ENCODE measurements at regions not wholly inside any gene's neighbourhood (a gene's known extent, or its start where the extent isn't known, plus 50 kb on each side); places are given as distances from the start of the nearest gene placed in this dataset.

DNA sequence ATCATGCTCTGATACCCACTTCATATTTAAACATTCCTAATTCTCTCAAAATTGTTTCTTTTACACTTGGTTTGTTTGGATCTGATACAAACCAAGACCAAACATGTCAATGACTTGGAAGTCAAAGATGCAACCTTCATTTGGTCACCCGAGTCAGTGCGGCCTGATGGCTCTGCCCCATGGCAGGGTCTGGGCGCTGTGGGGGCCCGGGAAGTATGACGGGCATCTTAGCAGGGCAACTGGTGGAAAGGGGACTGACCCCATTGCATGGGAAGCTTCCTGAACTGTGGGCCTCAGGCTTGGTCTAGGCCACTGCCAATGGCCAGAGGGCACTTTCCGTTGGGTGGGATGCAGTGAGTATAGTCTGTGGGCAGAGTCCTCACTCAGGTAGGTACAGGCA, 178.0 kb downstream of the KATNIP start:
- no peak overlapping the region for H3K4me3 ChIP-seq (ENCODE audit: low read depth, low read length)
- no peaks in the 10 kb centered on the region for H3K27me3 ChIP-seq (ENCODE audit: control insufficient read depth, insufficient read depth, low read length)
- no peak for DNase-seq (ENCODE audit: low read depth)
- ChIA-PET CTCF (no interaction called here), POLR2A (no interaction called here)
- TF ChIP-seq, protein P1, sequence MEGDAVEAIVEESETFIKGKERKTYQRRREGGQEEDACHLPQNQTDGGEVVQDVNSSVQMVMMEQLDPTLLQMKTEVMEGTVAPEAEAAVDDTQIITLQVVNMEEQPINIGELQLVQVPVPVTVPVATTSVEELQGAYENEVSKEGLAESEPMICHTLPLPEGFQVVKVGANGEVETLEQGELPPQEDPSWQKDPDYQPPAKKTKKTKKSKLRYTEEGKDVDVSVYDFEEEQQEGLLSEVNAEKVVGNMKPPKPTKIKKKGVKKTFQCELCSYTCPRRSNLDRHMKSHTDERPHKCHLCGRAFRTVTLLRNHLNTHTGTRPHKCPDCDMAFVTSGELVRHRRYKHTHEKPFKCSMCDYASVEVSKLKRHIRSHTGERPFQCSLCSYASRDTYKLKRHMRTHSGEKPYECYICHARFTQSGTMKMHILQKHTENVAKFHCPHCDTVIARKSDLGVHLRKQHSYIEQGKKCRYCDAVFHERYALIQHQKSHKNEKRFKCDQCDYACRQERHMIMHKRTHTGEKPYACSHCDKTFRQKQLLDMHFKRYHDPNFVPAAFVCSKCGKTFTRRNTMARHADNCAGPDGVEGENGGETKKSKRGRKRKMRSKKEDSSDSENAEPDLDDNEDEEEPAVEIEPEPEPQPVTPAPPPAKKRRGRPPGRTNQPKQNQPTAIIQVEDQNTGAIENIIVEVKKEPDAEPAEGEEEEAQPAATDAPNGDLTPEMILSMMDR (IDR thresholded peaks at IDR 0.05; ENCODE audit: insufficient read depth, low read depth, low read length) = no peak
- peaks cover 2% of the 10 kb centered on the region for H3K36me3 ChIP-seq (ENCODE audit: control insufficient read depth, insufficient read depth, low read length)

DNA sequence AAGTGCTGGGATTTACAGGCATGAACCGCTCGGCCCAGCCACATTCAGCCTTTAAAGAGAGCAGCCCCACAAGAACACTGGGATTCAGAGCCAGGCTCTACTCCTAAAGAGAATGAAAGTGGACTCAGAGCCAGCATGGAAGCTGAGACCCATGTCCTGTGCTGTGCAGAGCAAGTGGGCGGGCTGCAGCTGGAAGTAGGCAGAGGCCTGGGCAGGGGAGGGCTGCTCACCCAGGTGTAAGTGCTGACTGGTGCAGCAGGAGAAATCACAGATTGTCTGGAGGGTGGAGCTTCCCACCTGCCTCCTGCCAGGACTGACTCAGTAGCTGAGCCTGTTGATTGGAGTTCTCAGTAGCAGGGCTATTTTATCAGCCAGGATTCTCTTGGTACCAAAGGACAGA, 178.7 kb downstream of the KATNIP start:
- DNase-seq (ENCODE audit: low read depth) = no peak
- TF ChIP-seq, protein P1 (IDR thresholded peaks at IDR 0.05; ENCODE audit: insufficient read depth, low read depth, low read length) = no peak
- ChIA-PET POLR2A (no interaction called here), CTCF (interaction anchor here (1.0 kb wide), 1 partner anchor 35 kb away, joined by 3 read pairs; no protein-coding TSS in a partner anchor)
- no peaks in the 10 kb centered on the region for H3K27me3 ChIP-seq (ENCODE audit: control insufficient read depth, insufficient read depth, low read length)
- no peaks in the 10 kb centered on the region; the same call in none of the 2 replicates for H3K36me3 ChIP-seq (ENCODE audit: control insufficient read depth, insufficient read depth, low read length)
- H3K4me3 ChIP-seq (ENCODE audit: low read depth, low read length) = no peak overlapping the region

DNA sequence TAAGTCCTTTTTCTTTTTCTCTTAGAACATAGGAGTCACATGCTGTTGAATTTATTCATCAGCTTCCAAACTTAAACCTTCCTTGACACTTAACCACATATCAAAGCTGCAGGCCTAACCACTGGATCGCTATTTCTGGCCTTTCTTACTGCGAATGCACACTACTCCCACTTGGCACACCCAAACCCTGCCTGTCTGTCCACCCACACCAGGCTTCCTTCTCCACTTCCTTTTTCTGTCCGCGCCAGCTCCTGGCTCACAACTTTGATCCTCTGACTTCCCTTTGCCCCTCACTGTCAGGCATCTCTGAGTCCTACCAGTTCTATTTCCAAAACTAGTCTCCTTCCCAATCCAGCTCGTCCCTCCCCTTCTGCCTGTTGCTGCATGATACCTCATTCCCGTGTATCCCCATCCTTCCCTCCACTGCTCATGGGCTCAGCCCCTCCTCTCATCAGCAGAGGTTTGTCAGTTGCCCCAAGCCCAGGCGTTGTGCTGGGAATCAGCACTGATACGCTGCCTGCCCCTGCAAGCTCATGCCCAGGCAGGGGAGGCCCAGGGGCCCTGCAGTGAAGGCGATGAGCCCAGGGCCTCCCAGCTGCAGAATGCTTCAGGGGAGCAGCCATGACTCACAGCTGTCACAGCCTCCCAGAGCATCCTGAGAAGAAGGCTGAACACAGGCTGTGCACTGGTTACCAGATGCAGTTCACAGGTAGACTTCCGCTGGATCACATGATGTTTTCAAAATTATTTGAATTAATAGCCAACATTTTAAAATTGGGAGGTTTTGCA, 179.8 kb downstream of the KATNIP start:
- CTCF ChIA-PET = interaction anchor here (0.8 to 1.0 kb wide), 2 partner anchors 36 to 87 kb away, joined by 3 read pairs; no protein-coding TSS in a partner anchor
- no peaks in the 10 kb centered on the region; the same call in 1 of the 2 replicates for H3K36me3 ChIP-seq (ENCODE audit: control insufficient read depth, insufficient read depth, low read length)
- H3K4me3 ChIP-seq (ENCODE audit: low read depth, low read length) = no peak overlapping the region
- TF ChIP-seq, protein P1 (IDR thresholded peaks at IDR 0.05; ENCODE audit: insufficient read depth, low read depth, low read length) = no peak
- no peak for DNase-seq (ENCODE audit: low read depth)
- POLR2A ChIA-PET = no interaction called here
- H3K27me3 ChIP-seq (ENCODE audit: control insufficient read depth, insufficient read depth, low read length) = no peaks in the 10 kb centered on the region

DNA sequence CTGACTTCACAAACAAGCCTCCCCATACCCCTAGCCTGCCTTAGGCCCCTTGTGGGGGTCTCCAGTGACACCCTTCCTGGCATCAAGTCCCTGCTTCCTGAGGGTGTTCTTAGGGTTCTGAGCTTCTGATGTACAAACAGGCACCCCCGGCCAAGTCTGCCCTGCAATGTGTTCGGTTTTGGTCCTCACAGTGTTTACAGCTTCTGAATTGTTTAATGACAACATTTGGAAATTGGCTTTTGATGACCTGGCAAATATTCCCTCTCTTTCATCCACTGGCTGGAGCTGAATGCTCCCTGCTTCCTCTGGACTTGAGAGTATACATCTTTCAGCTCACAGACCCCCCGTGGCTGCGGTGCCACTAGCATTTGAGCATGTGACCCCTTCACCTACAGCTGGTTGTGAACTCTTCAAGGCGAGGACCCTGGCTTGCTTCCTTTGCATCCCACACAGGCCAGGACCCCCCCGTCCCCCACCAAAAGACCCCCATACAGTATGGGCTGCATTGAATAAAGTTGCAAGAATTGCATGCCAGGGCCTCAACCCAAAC, 180.8 kb downstream of the KATNIP start:
- ChIA-PET POLR2A (no interaction called here), CTCF (interaction anchor here (1.0 kb wide), 1 partner anchor 45 kb away, joined by 3 read pairs; no protein-coding TSS in a partner anchor)
- DNase-seq (ENCODE audit: low read depth) = no peak
- Histone ChIP-seq H3K27me3 (ENCODE audit: control insufficient read depth, insufficient read depth, low read length) (no peaks in the 10 kb centered on the region), H3K4me3 (ENCODE audit: low read depth, low read length) (no peak overlapping the region), H3K36me3 (ENCODE audit: control insufficient read depth, insufficient read depth, low read length) (no peaks in the 10 kb centered on the region; the same call in 1 of the 2 replicates)
- TF ChIP-seq, protein P1 (IDR thresholded peaks at IDR 0.05; ENCODE audit: insufficient read depth, low read depth, low read length) = no peak

DNA sequence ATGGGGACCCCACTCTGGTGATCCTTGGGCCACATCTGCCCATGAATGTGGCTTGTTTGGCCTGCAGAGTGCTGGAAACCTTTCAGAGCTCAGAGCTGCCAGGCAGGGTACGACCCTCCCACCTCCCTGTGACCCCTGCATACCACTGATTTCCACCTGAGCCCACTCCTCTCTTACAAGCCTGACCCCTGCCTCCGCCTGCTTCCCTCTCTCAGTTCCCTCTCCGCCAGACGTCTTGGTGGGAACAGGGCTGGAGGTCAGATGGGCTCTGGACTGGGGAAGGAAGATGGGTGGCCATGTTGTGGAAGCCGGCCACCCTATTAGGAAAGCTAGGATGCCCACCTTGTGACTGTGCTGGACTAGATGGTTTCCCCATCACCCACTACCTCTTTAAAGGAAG, 185.1 kb downstream of the KATNIP start:
- ChIA-PET POLR2A (no interaction called here), CTCF (interaction anchor here (1.3 kb wide), 1 partner anchor 10 kb away, joined by 3 read pairs; no protein-coding TSS in a partner anchor)

More for the DNA sequence above, 185.1 kb downstream of the KATNIP start:
- TF ChIP-seq, protein P1 (IDR thresholded peaks at IDR 0.05; ENCODE audit: insufficient read depth, low read depth, low read length) = no peak
- H3K27me3 ChIP-seq (ENCODE audit: control insufficient read depth, insufficient read depth, low read length) = no peaks in the 10 kb centered on the region
- H3K36me3 ChIP-seq (ENCODE audit: control insufficient read depth, insufficient read depth, low read length) = no peaks in the 10 kb centered on the region; the same call in none of the 2 replicates
- no peak overlapping the region for H3K4me3 ChIP-seq (ENCODE audit: low read depth, low read length)
- no peak for DNase-seq (ENCODE audit: low read depth)
